ENCODE measurements at regions not wholly inside any gene's neighbourhood (a gene's known extent, or its start where the extent isn't known, plus 50 kb on each side); places are given as distances from the start of the nearest gene placed in this dataset.
A peak's percentile ranks its signal among the peaks of the same experiment; 100 is the strongest.

- in situ Hi-C loops (cut with MboI; ENCODE audit: low pct_unique_long_range_greater_than_20kb in 2 of 9, low sequenced_read_pairs in 9 of 9, unreplicated experiment in 9 of 9), result no loop called here
- peak in 1 of 8 experiments; percentile 31 for ATAC-seq (replicated peaks in 6 of 8)
- H3K4me1 ChIP-seq (replicated peaks in 1 of 2), result peaks cover 0 to 5% of the 10 kb centered on the region in 2 donors
- H3K27ac ChIP-seq, result no peak overlapping the region
- H3K4me3 ChIP-seq, result no peak overlapping the region
- WGBS, 10 experiments, result 0 to 100% (median 62%) methylated on average over 1 to 4 of the region's 4 CpGs
Measured at GRCh38 chr2:104444392-104444791, 409.5 kb upstream of the POU3F3 start.

GRCh38 chr2:104444889-104445288, 409.0 kb upstream of the POU3F3 start:
- in situ Hi-C loops (cut with MboI; ENCODE audit: low pct_unique_long_range_greater_than_20kb in 2 of 9, low sequenced_read_pairs in 9 of 9, unreplicated experiment in 9 of 9), result no loop called here
- peak in 1 of 8 experiments; percentile 24 for ATAC-seq (replicated peaks in 6 of 8)
- 36 to 94% (median 83%) methylated on average over 2 to 3 of the region's 3 CpGs; no CpG with 5 or more reads in 2 of the 10 experiments for WGBS, 10 experiments
- no peak overlapping the region for H3K4me3 ChIP-seq
- H3K4me1 ChIP-seq (replicated peaks in 1 of 2), result peaks cover 0 to 5% of the 10 kb centered on the region in 2 donors
- no peak overlapping the region for H3K27ac ChIP-seq

GRCh38 chr2:104447831-104448434, 406.0 kb upstream of the POU3F3 start:
- Histone ChIP-seq H3K4me1 (replicated peaks in 1 of 2) (peaks cover 4 to 11% of the 10 kb centered on the region in 2 donors), H3K27ac (no peak overlapping the region), H3K4me3 (no peak overlapping the region)
- WGBS, 10 experiments, result 21 to 100% (median 92%) methylated on average over 1 to 2 of the region's 2 CpGs; no CpG with 5 or more reads in 1 of the 10 experiments
- in situ Hi-C loops (cut with MboI; ENCODE audit: low pct_unique_long_range_greater_than_20kb in 2 of 9, low sequenced_read_pairs in 9 of 9, unreplicated experiment in 9 of 9), result no loop called here
- ATAC-seq (replicated peaks in 6 of 8), result peak in 1 of 8 experiments; percentile 16

GRCh38 chr2:104448661-104449440, 405.1 kb upstream of the POU3F3 start:
- H3K4me1 ChIP-seq (replicated peaks in 1 of 2), result peaks cover 4 to 11% of the 10 kb centered on the region in 2 donors
- no peak overlapping the region for H3K27ac ChIP-seq
- no peak for ATAC-seq (replicated peaks in 6 of 8)
- 0 to 67% (median 53%) methylated on average over 2 to 5 of the region's 5 CpGs for WGBS, 10 experiments
- in situ Hi-C loops (cut with MboI; ENCODE audit: low pct_unique_long_range_greater_than_20kb in 2 of 9, low sequenced_read_pairs in 9 of 9, unreplicated experiment in 9 of 9), result no loop called here
- no peak overlapping the region for H3K4me3 ChIP-seq

GRCh38 chr2:104452558-104452957, 401.4 kb upstream of the POU3F3 start:
- no peak for ATAC-seq (replicated peaks in 6 of 8)
- in situ Hi-C loops (cut with MboI; ENCODE audit: low pct_unique_long_range_greater_than_20kb in 2 of 9, low sequenced_read_pairs in 9 of 9, unreplicated experiment in 9 of 9), result no loop called here
- no peak overlapping the region for H3K27ac ChIP-seq
- 0 to 94% (median 17%) methylated on average over 1 to 2 of the region's 2 CpGs; no CpG with 5 or more reads in 3 of the 10 experiments for WGBS, 10 experiments
- H3K4me3 ChIP-seq, result no peak overlapping the region
- peaks cover 4 to 9% of the 10 kb centered on the region in 2 donors for H3K4me1 ChIP-seq (replicated peaks in 1 of 2)

- ATAC-seq (replicated peaks in 6 of 8), result no peak
Measured at GRCh38 chr2:104462731-104463130, 391.2 kb upstream of the POU3F3 start.

GRCh38 chr2:104465981-104466380, 387.9 kb upstream of the POU3F3 start:
- Histone ChIP-seq H3K27ac (no peak overlapping the region), H3K4me3 (no peak overlapping the region), H3K4me1 (replicated peaks in 1 of 2) (peaks cover 7 to 9% of the 10 kb centered on the region in 2 donors)
- ATAC-seq (replicated peaks in 6 of 8), result no peak
- 0 to 100% (median 78%) methylated on average over 1 to 4 of the region's 4 CpGs; no CpG with 5 or more reads in 4 of the 10 experiments for WGBS, 10 experiments
- in situ Hi-C loops (cut with MboI; ENCODE audit: low pct_unique_long_range_greater_than_20kb in 2 of 9, low sequenced_read_pairs in 9 of 9, unreplicated experiment in 9 of 9), result no loop called here

More at GRCh38 chr2:104462731-104463130, 391.2 kb upstream of the POU3F3 start:
- H3K4me1 ChIP-seq (replicated peaks in 1 of 2), result no peaks in the 10 kb centered on the region
- H3K27ac ChIP-seq, result no peak overlapping the region
- in situ Hi-C loops (cut with MboI; ENCODE audit: low pct_unique_long_range_greater_than_20kb in 2 of 9, low sequenced_read_pairs in 9 of 9, unreplicated experiment in 9 of 9), result no loop called here
- 30 to 100% (median 80%) methylated on average over 1 to 2 of the region's 2 CpGs; no CpG with 5 or more reads in 1 of the 10 experiments for WGBS, 10 experiments
- no peak overlapping the region for H3K4me3 ChIP-seq

- H3K4me1 ChIP-seq (replicated peaks in 1 of 2), result peaks cover 7 to 9% of the 10 kb centered on the region in 2 donors
- WGBS, 10 experiments, result 0 to 73% (median 52%) methylated on average over 1 to 6 of the region's 6 CpGs
- no peak overlapping the region for H3K4me3 ChIP-seq
- in situ Hi-C loops (cut with MboI; ENCODE audit: low pct_unique_long_range_greater_than_20kb in 2 of 9, low sequenced_read_pairs in 9 of 9, unreplicated experiment in 9 of 9), result no loop called here
- ATAC-seq (replicated peaks in 6 of 8), result no peak
- H3K27ac ChIP-seq, result no peak overlapping the region
Measured at GRCh38 chr2:104468846-104469245, 385.1 kb upstream of the POU3F3 start.

- H3K4me3 ChIP-seq, result no peak overlapping the region
- no peak for ATAC-seq (replicated peaks in 6 of 8)
- in situ Hi-C loops (cut with MboI; ENCODE audit: low pct_unique_long_range_greater_than_20kb in 2 of 9, low sequenced_read_pairs in 9 of 9, unreplicated experiment in 9 of 9), result no loop called here
- peaks cover 7 to 9% of the 10 kb centered on the region in 2 donors for H3K4me1 ChIP-seq (replicated peaks in 1 of 2)
- WGBS, 10 experiments, result 0 to 100% (median 78%) methylated on average over 1 to 2 of the region's 2 CpGs; no CpG with 5 or more reads in 1 of the 10 experiments
- H3K27ac ChIP-seq, result no peak overlapping the region
Measured at GRCh38 chr2:104472076-104472475, 381.8 kb upstream of the POU3F3 start.

GRCh38 chr2:104473546-104473945, 380.4 kb upstream of the POU3F3 start:
- Histone ChIP-seq H3K4me1 (replicated peaks in 1 of 2) (peaks cover 7 to 9% of the 10 kb centered on the region in 2 donors), H3K27ac (no peak overlapping the region)
- in situ Hi-C loops (cut with MboI; ENCODE audit: low pct_unique_long_range_greater_than_20kb in 2 of 9, low sequenced_read_pairs in 9 of 9, unreplicated experiment in 9 of 9), result no loop called here

GRCh38 chr2:104474716-104475115, 379.2 kb upstream of the POU3F3 start:
- H3K4me1 ChIP-seq (replicated peaks in 1 of 2), result no peaks in the 10 kb centered on the region
- ATAC-seq (replicated peaks in 6 of 8), result no peak
- H3K4me3 ChIP-seq, result no peak overlapping the region
- in situ Hi-C loops (cut with MboI; ENCODE audit: low pct_unique_long_range_greater_than_20kb in 2 of 9, low sequenced_read_pairs in 9 of 9, unreplicated experiment in 9 of 9), result no loop called here
- WGBS, 10 experiments, result 36 to 92% (median 76%) methylated on average over 1 to 6 of the region's 6 CpGs
- H3K27ac ChIP-seq, result no peak overlapping the region

More at GRCh38 chr2:104473546-104473945, 380.4 kb upstream of the POU3F3 start:
- WGBS, 10 experiments, result 33 to 100% (median 72%) methylated on average over 1 to 2 of the region's 2 CpGs; no CpG with 5 or more reads in 4 of the 10 experiments
- ATAC-seq (replicated peaks in 6 of 8), result no peak
- no peak overlapping the region for H3K4me3 ChIP-seq

GRCh38 chr2:104476075-104476474, 377.8 kb upstream of the POU3F3 start:
- H3K4me1 ChIP-seq (replicated peaks in 1 of 2), result no peaks in the 10 kb centered on the region
- WGBS, 10 experiments, result 0 to 100% (median 82%) methylated on average over 1 to 3 of the region's 3 CpGs
- in situ Hi-C loops (cut with MboI; ENCODE audit: low pct_unique_long_range_greater_than_20kb in 2 of 9, low sequenced_read_pairs in 9 of 9, unreplicated experiment in 9 of 9), result no loop called here
- ATAC-seq (replicated peaks in 6 of 8), result no peak
- H3K27ac ChIP-seq, result no peak overlapping the region
- H3K4me3 ChIP-seq, result no peak overlapping the region

- no peaks in the 10 kb centered on the region for H3K4me1 ChIP-seq (replicated peaks in 1 of 2)
- WGBS, 10 experiments, result 23 to 100% (median 82%) methylated on average over 1 to 4 of the region's 4 CpGs
- no peak overlapping the region for H3K27ac ChIP-seq
- no peak overlapping the region for H3K4me3 ChIP-seq
- in situ Hi-C loops (cut with MboI; ENCODE audit: low pct_unique_long_range_greater_than_20kb in 2 of 9, low sequenced_read_pairs in 9 of 9, unreplicated experiment in 9 of 9), result no loop called here
- ATAC-seq (replicated peaks in 6 of 8), result no peak
Measured at GRCh38 chr2:104476563-104476988, 377.3 kb upstream of the POU3F3 start.

All from motor neuron (in vitro differentiated cells).